Kidney epithelial cell (primary cell): ENCODE measurements at regions not wholly inside any gene's neighbourhood (a gene's known extent, or its start where the extent isn't known, plus 50 kb on each side); places are given as distances from the start of the nearest gene placed in this dataset.

Source experiments
- DNase-seq: peaks from one replicate; pipeline ENCODE4 v3.0.0-alpha.2; 2010; ENCODE audit warnings: low read depth
- H3K27me3 ChIP-seq: 2 replicates; pipeline ENCODE4 v1.6.0; 2011; ENCODE audit warnings: low read length; ENCODE audit not compliant: control insufficient read depth, insufficient read depth
- H3K36me3 ChIP-seq: 2 replicates; pipeline ENCODE4 v1.5.1; 2011; ENCODE audit warnings: low read length; ENCODE audit not compliant: control insufficient read depth, insufficient read depth
- H3K4me3 ChIP-seq: 2 replicates; pipeline ENCODE4 v1.5.1; 2011; ENCODE audit warnings: low read depth, mild to moderate bottlenecking, control low read depth, low read length
- CTCF ChIP-seq: IDR thresholded peaks from 2 replicates; pipeline ENCODE4 v1.5.1; 2011; ENCODE audit warnings: mild to moderate bottlenecking, moderate library complexity, low read length, control low read depth, inconsistent platforms; ENCODE audit not compliant: insufficient read depth, poor library complexity, severe bottlenecking

GRCh38 chr4:179095585-179096221 is 1653.5 kb upstream of the AGA start:
- DNase-seq, result peak; percentile 7
- no peak for TF ChIP-seq CTCF
- no peak overlapping the region for H3K4me3 ChIP-seq
- H3K36me3 ChIP-seq, result no peaks in the 10 kb centered on the region
- no peaks in the 10 kb centered on the region for H3K27me3 ChIP-seq

- no peaks in the 10 kb centered on the region for H3K27me3 ChIP-seq
- no peaks in the 10 kb centered on the region for H3K36me3 ChIP-seq
- no peak for TF ChIP-seq CTCF
- H3K4me3 ChIP-seq, result no peak overlapping the region
- DNase-seq, result no peak
These were observed 1655.5 kb upstream of the AGA start for GRCh38 chr4:179097741-179098140.

GRCh38 chr4:179110356-179110755 is 1668.1 kb upstream of the AGA start:
- H3K4me3 ChIP-seq, result no peak overlapping the region
- TF ChIP-seq CTCF, result no peak
- no peaks in the 10 kb centered on the region for H3K27me3 ChIP-seq
- no peaks in the 10 kb centered on the region for H3K36me3 ChIP-seq
- peak; percentile 96 for DNase-seq

DNA sequence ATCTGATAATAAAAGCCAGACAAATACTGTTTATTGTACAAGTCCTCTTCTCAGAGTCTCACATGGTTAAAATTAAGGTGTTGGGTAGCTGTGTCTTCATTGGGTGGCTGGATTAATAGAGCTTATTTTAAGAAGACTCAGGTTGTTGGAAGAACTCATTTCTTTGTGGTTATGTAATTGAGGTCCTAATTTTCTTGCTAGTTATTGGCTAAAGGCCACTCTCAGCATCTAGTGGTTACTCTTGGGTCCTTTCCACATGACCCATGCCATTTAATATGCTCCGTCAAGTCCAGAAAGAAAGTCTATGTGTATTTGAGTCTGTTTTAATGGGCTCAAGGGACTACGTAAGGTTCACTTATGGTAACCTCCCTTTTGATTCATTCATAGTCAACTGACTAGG is 1668.6 kb upstream of the AGA start:
- no peak for TF ChIP-seq CTCF
- H3K36me3 ChIP-seq, result no peaks in the 10 kb centered on the region
- no peaks in the 10 kb centered on the region for H3K27me3 ChIP-seq
- H3K4me3 ChIP-seq, result no peak overlapping the region
- no peak for DNase-seq

DNA sequence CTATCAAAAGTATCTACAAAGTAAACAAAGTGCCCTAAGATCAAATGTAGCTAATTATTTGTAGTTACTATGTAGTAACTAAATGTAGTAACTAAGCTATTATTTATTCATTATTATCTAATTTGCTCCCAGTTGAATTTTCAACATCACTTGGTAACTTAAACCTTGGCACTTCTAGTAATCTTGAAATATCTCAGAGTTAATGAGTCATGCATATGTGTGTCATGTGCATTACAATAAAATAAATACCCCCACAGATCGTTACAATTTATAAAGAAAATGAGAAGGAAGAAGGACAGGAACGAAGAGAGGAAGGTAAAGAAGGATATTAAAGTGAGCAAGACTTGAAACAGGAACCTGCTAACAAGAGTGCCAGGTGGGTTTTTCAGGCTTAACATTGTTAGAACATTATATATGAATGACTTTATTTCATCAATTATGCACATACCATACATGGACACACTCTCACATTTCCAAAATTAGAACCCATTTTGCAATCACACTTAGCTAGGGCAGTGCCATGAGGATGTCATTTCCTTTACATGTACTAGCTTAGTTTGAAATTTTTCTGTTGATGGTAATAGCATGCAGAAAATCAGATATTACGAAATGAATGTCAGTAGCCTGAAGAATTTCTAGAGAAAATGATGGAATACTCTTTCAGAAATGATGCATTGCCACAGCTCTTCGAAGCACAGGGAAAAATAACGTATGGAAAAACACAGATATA is 1670.4 kb upstream of the AGA start:
- no peaks in the 10 kb centered on the region for H3K36me3 ChIP-seq
- H3K27me3 ChIP-seq, result no peaks in the 10 kb centered on the region
- no peak overlapping the region for H3K4me3 ChIP-seq
- no peak for TF ChIP-seq CTCF
- DNase-seq, result no peak
